GM19023 (cell line): ENCODE measurements at regions not wholly inside any gene's neighbourhood (a gene's known extent, or its start where the extent isn't known, plus 50 kb on each side); places are given as distances from the start of the nearest gene placed in this dataset.
"Not testable (repeated sequence)": the region's sequence is repeated elsewhere in the genome, so short reads cannot be mapped to it uniquely, and the experiment has no call there.

Experiments
- ATAC-seq: cut with Tn5 transposase; IDR thresholded peaks from one replicate; pipeline ENCODE4 v1.9.1; 2021; ENCODE audit warnings: mild to moderate bottlenecking, moderate library complexity; ENCODE audit not compliant: unreplicated experiment

GRCh38 chr12:27864521-27864920, 84.5 kb upstream of the MANSC4 start:
- no peak for ATAC-seq

- no peak for ATAC-seq
These were observed 83.8 kb upstream of the MANSC4 start for GRCh38 chr12:27863839-27864238.

GRCh38 chr12:27861428-27862167, 81.6 kb upstream of the MANSC4 start:
- ATAC-seq: peak; percentile 80

- no peak for ATAC-seq
These were observed 79.6 kb upstream of the MANSC4 start for GRCh38 chr12:27859648-27860047.

- not testable (repeated sequence) for ATAC-seq
These were observed 77.0 kb upstream of the MANSC4 start for GRCh38 chr12:27857006-27857405.

GRCh38 chr12:27852742-27853141, 72.7 kb upstream of the MANSC4 start:
- no peak for ATAC-seq
